IMR-90 (cell line): ENCODE measurements at regions not wholly inside any gene's neighbourhood (a gene's known extent, or its start where the extent isn't known, plus 50 kb on each side); places are given as distances from the start of the nearest gene placed in this dataset.

ENCODE experiments used
- ATAC-seq: fragments of 200-7000 bp; cut with Tn5 transposase; 2 replicates; pipeline ENCODE4 v1.9.1; 2020; ENCODE audit warnings: low read depth, mild to moderate bottlenecking, moderate library complexity
- BruUV-seq: library from RNA; stranded (reverse); fragments of 400-500 nt; replicated peaks from 2 replicates; lab custom pipeline; 2021; lab: Mats Ljungman, UMichigan
- CTCF ChIA-PET: fragments of 300-600 bp; formaldehyde crosslinking; extraction: SDS; loops from one replicate; lab custom pipeline; 2021; ENCODE audit warnings: antibody characterized with exemption; lab: Yijun Ruan, JAX
- POLR2A ChIA-PET: fragments of 300-600 bp; sonication (Branson Sonifier 250); formaldehyde crosslinking; loops from one replicate; lab custom pipeline; 2022; ENCODE audit warnings: antibody characterized with exemption; ENCODE audit not compliant: unreplicated experiment; lab: Charles Lee
- DNase-seq: peaks from one replicate; pipeline ENCODE4 v3.0.0; 2013
- H2AFZ ChIP-seq: replicated peaks from 2 replicates; pipeline ENCODE3; 2013; ENCODE audit warnings: low read length, mild to moderate bottlenecking; ENCODE audit not compliant: poor library complexity
- H2AK5ac ChIP-seq: 2 replicates; pipeline ENCODE4 v1.6.1; 2013; ENCODE audit warnings: low read depth, low read length, inconsistent platforms
- H2AK9ac ChIP-seq: replicated peaks from 2 replicates; pipeline ENCODE3; 2013; ENCODE audit warnings: mild to moderate bottlenecking, low read depth, low read length, moderate library complexity; ENCODE audit not compliant: poor library complexity
- H2BK120ac ChIP-seq: 2 replicates; pipeline ENCODE4 v1.6.1; 2013; ENCODE audit warnings: low read depth, low read length, inconsistent platforms
- H2BK15ac ChIP-seq: 3 replicates; pipeline ENCODE4 v1.6.1; 2013; ENCODE audit warnings: low read depth, low read length, inconsistent platforms
- H2BK20ac ChIP-seq: 2 replicates; pipeline ENCODE4 v1.6.1; 2013; ENCODE audit warnings: low read depth, mild to moderate bottlenecking, inconsistent platforms, low read length, moderate library complexity
- H2BK5ac ChIP-seq: 2 replicates; pipeline ENCODE4 v1.6.1; 2013; ENCODE audit warnings: mild to moderate bottlenecking, low read depth, low read length, inconsistent platforms; ENCODE audit not compliant: poor library complexity, severe bottlenecking
- H3K14ac ChIP-seq: replicated peaks from 2 replicates; pipeline ENCODE4 v1.6.1; 2013; ENCODE audit warnings: low read depth, low read length, inconsistent platforms
- H3K18ac ChIP-seq: 2 replicates; pipeline ENCODE4 v1.6.1; 2013; ENCODE audit warnings: low read depth, low read length, control low read depth
- H3K23ac ChIP-seq: 2 replicates; pipeline ENCODE4 v1.6.1; 2013; ENCODE audit warnings: low read depth, low read length, inconsistent platforms
- H3K27ac ChIP-seq: 2 replicates; pipeline ENCODE4 v1.5.1; 2013; ENCODE audit warnings: mild to moderate bottlenecking, control low read depth, low read length; ENCODE audit not compliant: insufficient read depth
- H3K27me3 ChIP-seq: 2 replicates; pipeline ENCODE4 v1.6.1; 2013; ENCODE audit warnings: low read length; ENCODE audit not compliant: control insufficient read depth, insufficient read depth
- H3K36me3 ChIP-seq: 2 replicates; pipeline ENCODE4 v1.6.1; 2013; ENCODE audit warnings: low read length, mixed read lengths; ENCODE audit not compliant: control insufficient read depth, insufficient read depth
- H3K4ac ChIP-seq: 2 replicates; pipeline ENCODE4 v1.6.1; 2013; ENCODE audit warnings: low read depth, low read length, inconsistent platforms
- H3K4me1 ChIP-seq: 2 replicates; pipeline ENCODE4 v1.6.1; 2013; ENCODE audit warnings: low read length, mixed read lengths; ENCODE audit not compliant: control insufficient read depth, insufficient read depth
- H3K4me2 ChIP-seq: 2 replicates; pipeline ENCODE4 v1.6.1; 2013; ENCODE audit warnings: low read depth, mild to moderate bottlenecking, control low read depth, low read length, moderate library complexity
- H3K4me3 ChIP-seq: 2 replicates; pipeline ENCODE4 v1.5.1; 2013; ENCODE audit warnings: low read depth, mild to moderate bottlenecking, control low read depth, low read length, moderate library complexity; ENCODE audit not compliant: insufficient read depth
- H3K56ac ChIP-seq: 2 replicates; pipeline ENCODE4 v1.6.1; 2013; ENCODE audit warnings: low read length, inconsistent platforms; ENCODE audit not compliant: insufficient read depth; ENCODE audit errors: extremely low read depth
- H3K79me1 ChIP-seq, 2 experiments: 2 replicates each; pipeline ENCODE4 v1.6.1; 2013; ENCODE audit warnings: low read length in 2 of 2, inconsistent platforms in 1 of 2, low read depth in 1 of 2
- H3K9ac ChIP-seq: 2 replicates; pipeline ENCODE4 v1.6.1; 2013; ENCODE audit warnings: low read depth, low read length, control low read depth
- H3K9me1 ChIP-seq: 2 replicates; pipeline ENCODE4 v1.6.1; 2013; ENCODE audit warnings: low read length, inconsistent platforms; ENCODE audit not compliant: insufficient read depth
- H3K9me3 ChIP-seq: 2 replicates; pipeline ENCODE4 v1.6.1; 2013; ENCODE audit warnings: low read length; ENCODE audit not compliant: control insufficient read depth, insufficient read depth
- H4K20me1 ChIP-seq: 2 replicates; pipeline ENCODE4 v1.6.1; 2013; ENCODE audit warnings: low read length, inconsistent platforms; ENCODE audit not compliant: insufficient read depth
- H4K5ac ChIP-seq: 2 replicates; pipeline ENCODE4 v1.6.1; 2013; ENCODE audit warnings: mild to moderate bottlenecking, low read depth, low read length, control low read depth
- H4K8ac ChIP-seq, 2 experiments: 2 replicates each; pipeline ENCODE4 v1.6.1; 2013; ENCODE audit warnings: low read depth in 2 of 2, low read length in 2 of 2, control low read depth in 1 of 2, inconsistent platforms in 1 of 2
- H4K91ac ChIP-seq: 2 replicates; pipeline ENCODE4 v1.6.1; 2013; ENCODE audit warnings: low read depth, low read length, inconsistent platforms; ENCODE audit not compliant: insufficient read depth
- CEBPB ChIP-seq: IDR thresholded peaks from 2 replicates; pipeline ENCODE4 v1.6.1; 2012; ENCODE audit warnings: low read depth, low read length, improper control_type of control experiment
- MXI1 ChIP-seq: IDR thresholded peaks from 2 replicates; pipeline ENCODE4 v1.6.1; 2012; ENCODE audit warnings: low read depth, mild to moderate bottlenecking, low read length, moderate library complexity, borderline replicate concordance
- NFE2L2 ChIP-seq: fragments of 150-350 bp; IDR thresholded peaks from 2 replicates; pipeline ENCODE4 v1.6.1; 2016; ENCODE audit warnings: low read depth, mild to moderate bottlenecking, low read length
- USF2 ChIP-seq: fragments of 150-350 bp; IDR thresholded peaks from 2 replicates; pipeline ENCODE4 v1.6.1; 2017; ENCODE audit warnings: mild to moderate bottlenecking, antibody characterized with exemption, low read length, low read depth
- WGBS, 2 experiments: methylation state at CpG; one replicate each; pipeline versions ENCODE4 v1.1.5 to v1.1.7; 2013; ENCODE audit warnings: missing lambda C conversion rate in 2 of 2; ENCODE audit not compliant: insufficient read length in 1 of 2; ENCODE audit errors: extremely low coverage in 2 of 2; 5-methylcytosine and 5-hydroxymethylcytosine counted together
- dilution Hi-C: fragments of 300-500 bp; cut with HindIII; formaldehyde crosslinking; loops from one replicate; pipeline ENCODE4 v1.14.3; 2018; ENCODE audit warnings: low sequenced_read_pairs; ENCODE audit not compliant: unreplicated experiment
- in situ Hi-C: fragments of 300-500 bp; cut with MboI; formaldehyde crosslinking; loops from 3 replicates; pipeline ENCODE4 v1.14.3; 2019; ENCODE audit warnings: low sequenced_read_pairs, inconsistent platforms, mixed read lengths
- intact Hi-C: fragments of 100-400 bp; cut with micrococcal nuclease; formaldehyde crosslinking; loops from 2 replicates; pipeline ENCODE4 v1.10.0; 2022

- H2BK120ac ChIP-seq, result no peak overlapping the region
- no peak overlapping the region for H2BK5ac ChIP-seq
- DNase-seq (no peak), ATAC-seq (no peak)
- H4K8ac ChIP-seq, result no peak overlapping the region
- ChIA-PET CTCF (interaction anchor here (0.6 to 1.7 kb wide), 3 partner anchors 9 to 1131 kb away, joined by 3 to 5 read pairs (median 4); no protein-coding TSS in a partner anchor), POLR2A (no interaction called here)
- H4K5ac ChIP-seq, result no peak overlapping the region
- H2AK5ac ChIP-seq, result peak overlapping the region; percentile 39; the same call in 1 of the 2 replicates
- intact Hi-C loops, result no loop called here
- no peaks in the 10 kb centered on the region for H3K79me1 ChIP-seq
- in situ Hi-C loops, result no loop called here
- H4K20me1 ChIP-seq, result no peaks in the 10 kb centered on the region
- no peaks in the 10 kb centered on the region for H3K9me3 ChIP-seq
- no peak overlapping the region for H3K4ac ChIP-seq
- no peak overlapping the region for H3K14ac ChIP-seq
- H3K9me1 ChIP-seq, result peaks cover 7% of the 10 kb centered on the region; the same call in 1 of the 2 replicates
- H2BK20ac ChIP-seq, result no peak overlapping the region
- H3K27me3 ChIP-seq, result peaks cover 9% of the 10 kb centered on the region
- no peak overlapping the region; the same call in 1 of the 2 replicates for H3K18ac ChIP-seq
- no peak overlapping the region for H3K23ac ChIP-seq
- TF ChIP-seq NFE2L2 (no peak), USF2 (no peak), MXI1 (no peak), CEBPB (no peak)
- no peak overlapping the region for H2BK15ac ChIP-seq
- no peak overlapping the region for H3K9ac ChIP-seq
- no peak overlapping the region for H3K56ac ChIP-seq
- H3K4me2 ChIP-seq, result no peak overlapping the region
- H2AK9ac ChIP-seq, result no peak overlapping the region
- no peak overlapping the region for H3K4me3 ChIP-seq
- no peak overlapping the region for H2AFZ ChIP-seq
- WGBS, 2 experiments, result 80% methylated on average over 5 of the region's 17 CpGs; no CpG with 5 or more reads in 1 of the 2 experiments
- H3K4me1 ChIP-seq, result peaks cover 18% of the 10 kb centered on the region; the same call in 1 of the 2 replicates
- dilution Hi-C loops, result no loop called here
- no peak overlapping the region for H4K91ac ChIP-seq
- H3K27ac ChIP-seq, result no peak overlapping the region
- no TSS peak for BruUV-seq
- no peaks in the 10 kb centered on the region for H3K36me3 ChIP-seq
These were observed 204.2 kb downstream of the USP12 start for GRCh38 chr13:26967119-26968038.
